ENCODE measurements at regions not wholly inside any gene's neighbourhood (a gene's known extent, or its start where the extent isn't known, plus 50 kb on each side); places are given as distances from the start of the nearest gene placed in this dataset.

DNA sequence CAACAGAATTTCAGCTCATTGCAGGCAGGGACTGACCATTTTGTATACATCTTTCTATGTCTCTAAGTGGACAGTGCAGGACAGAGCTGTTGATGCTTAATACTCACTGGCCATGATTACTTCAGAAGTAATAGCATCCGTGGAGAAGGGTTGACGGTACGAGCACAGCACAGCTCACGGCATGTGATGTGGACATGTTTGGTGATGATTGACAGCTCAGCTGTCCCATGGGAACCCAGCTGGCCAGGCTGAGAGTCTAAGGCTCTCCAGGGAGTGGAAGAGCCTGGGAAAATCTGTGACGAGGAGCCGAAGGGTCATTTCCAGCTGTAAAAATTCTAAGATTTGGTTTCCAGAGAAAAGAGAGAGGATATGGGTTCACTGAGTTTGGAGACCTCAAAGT lies 198.2 kb downstream of the SNX19 start:
- TF ChIP-seq REST (tag by site-specific recombination; IDR thresholded peaks at IDR 0.05): no peak
- TF ChIP-seq ZNF341 (tag by site-specific recombination; IDR thresholded peaks at IDR 0.05; ENCODE audit: low read depth): no peak
- TF ChIP-seq, protein P1, sequence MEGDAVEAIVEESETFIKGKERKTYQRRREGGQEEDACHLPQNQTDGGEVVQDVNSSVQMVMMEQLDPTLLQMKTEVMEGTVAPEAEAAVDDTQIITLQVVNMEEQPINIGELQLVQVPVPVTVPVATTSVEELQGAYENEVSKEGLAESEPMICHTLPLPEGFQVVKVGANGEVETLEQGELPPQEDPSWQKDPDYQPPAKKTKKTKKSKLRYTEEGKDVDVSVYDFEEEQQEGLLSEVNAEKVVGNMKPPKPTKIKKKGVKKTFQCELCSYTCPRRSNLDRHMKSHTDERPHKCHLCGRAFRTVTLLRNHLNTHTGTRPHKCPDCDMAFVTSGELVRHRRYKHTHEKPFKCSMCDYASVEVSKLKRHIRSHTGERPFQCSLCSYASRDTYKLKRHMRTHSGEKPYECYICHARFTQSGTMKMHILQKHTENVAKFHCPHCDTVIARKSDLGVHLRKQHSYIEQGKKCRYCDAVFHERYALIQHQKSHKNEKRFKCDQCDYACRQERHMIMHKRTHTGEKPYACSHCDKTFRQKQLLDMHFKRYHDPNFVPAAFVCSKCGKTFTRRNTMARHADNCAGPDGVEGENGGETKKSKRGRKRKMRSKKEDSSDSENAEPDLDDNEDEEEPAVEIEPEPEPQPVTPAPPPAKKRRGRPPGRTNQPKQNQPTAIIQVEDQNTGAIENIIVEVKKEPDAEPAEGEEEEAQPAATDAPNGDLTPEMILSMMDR (tag by site-specific recombination; IDR thresholded peaks at IDR 0.05): no peak
- no peak for TF ChIP-seq ZFP37 (tag by site-specific recombination; IDR thresholded peaks at IDR 0.05)
- no peak for TF ChIP-seq ZNF555 (tag by site-specific recombination; conservative IDR thresholded peaks at IDR 0.05)
- no peak for TF ChIP-seq ZNF785 (tag by site-specific recombination; IDR thresholded peaks at IDR 0.05)
- TF ChIP-seq ZSCAN23 (tag by site-specific recombination; IDR thresholded peaks at IDR 0.05): no peak
- TF ChIP-seq ZNF248 (tag by site-specific recombination; IDR thresholded peaks at IDR 0.05): no peak
- no peak for TF ChIP-seq ZNF658 (tag by site-specific recombination; IDR thresholded peaks at IDR 0.05)
- no peak for TF ChIP-seq ZNF776 (tag by site-specific recombination; IDR thresholded peaks at IDR 0.05; ENCODE audit: borderline replicate concordance)
- no peak for TF ChIP-seq PRDM10 (tag by site-specific recombination; IDR thresholded peaks at IDR 0.05)
- TF ChIP-seq ZNF132 (tag by site-specific recombination; IDR thresholded peaks at IDR 0.05; ENCODE audit: borderline replicate concordance): no peak
- TF ChIP-seq ZNF645 (tag by site-specific recombination; IDR thresholded peaks at IDR 0.05): no peak
- no peak for TF ChIP-seq SP2 (tag by site-specific recombination; IDR thresholded peaks at IDR 0.05)
